HG02588 (cell line): ENCODE measurements at regions not wholly inside any gene's neighbourhood (a gene's known extent, or its start where the extent isn't known, plus 50 kb on each side); places are given as distances from the start of the nearest gene placed in this dataset.

Experiments used
- ATAC-seq: cut with Tn5 transposase; IDR thresholded peaks from one replicate; pipeline ENCODE4 v1.9.1; 2021; ENCODE audit warnings: mild to moderate bottlenecking, moderate library complexity; ENCODE audit not compliant: unreplicated experiment

GRCh38 chr12:34188974-34189373, 166.7 kb downstream of the ALG10 start:
- ATAC-seq, result no peak

GRCh38 chr12:34190054-34190453, 167.8 kb downstream of the ALG10 start:
- no peak for ATAC-seq

GRCh38 chr12:34198924-34199323, 176.6 kb downstream of the ALG10 start:
- ATAC-seq, result no peak

- ATAC-seq, result no peak
Measured at GRCh38 chr12:34203866-34204620, 181.7 kb downstream of the ALG10 start.

- no peak for ATAC-seq
Measured at GRCh38 chr12:34204830-34205285, 182.6 kb downstream of the ALG10 start.

- no peak for ATAC-seq
Measured at GRCh38 chr12:34205401-34205800, 183.1 kb downstream of the ALG10 start.

- no peak for ATAC-seq
Measured at GRCh38 chr12:34206061-34206785, 183.9 kb downstream of the ALG10 start.

GRCh38 chr12:34207858-34208257, 185.6 kb downstream of the ALG10 start:
- ATAC-seq, result no peak

- no peak for ATAC-seq
Measured at GRCh38 chr12:34208331-34209258, 186.3 kb downstream of the ALG10 start.

- no peak for ATAC-seq
Measured at GRCh38 chr12:34209259-34209835, 187.1 kb downstream of the ALG10 start.

- no peak for ATAC-seq
Measured at GRCh38 chr12:34210183-34210582, 187.9 kb downstream of the ALG10 start.

- no peak for ATAC-seq
Measured at GRCh38 chr12:34210689-34211530, 188.6 kb downstream of the ALG10 start.

- no peak for ATAC-seq
Measured at GRCh38 chr12:34212651-34213050, 190.4 kb downstream of the ALG10 start.

- no peak for ATAC-seq
Measured at GRCh38 chr12:34214011-34214410, 191.7 kb downstream of the ALG10 start.

GRCh38 chr12:34215213-34215892, 193.1 kb downstream of the ALG10 start:
- ATAC-seq, result no peak

- ATAC-seq, result no peak
Measured at GRCh38 chr12:34215893-34216285, 193.6 kb downstream of the ALG10 start.

GRCh38 chr12:34217660-34218059, 195.4 kb downstream of the ALG10 start:
- no peak for ATAC-seq

- peak; percentile 80 for ATAC-seq
Measured at GRCh38 chr12:34218193-34219045, 196.1 kb downstream of the ALG10 start.
